Activated naive CD8-positive, alpha-beta T cell treated with anti-CD3 and anti-CD28 coated beads for 36 hours (primary cell): ENCODE measurements at regions not wholly inside any gene's neighbourhood (a gene's known extent, or its start where the extent isn't known, plus 50 kb on each side); places are given as distances from the start of the nearest gene placed in this dataset.
"Not testable (repeated sequence)": the region's sequence is repeated elsewhere in the genome, so short reads cannot be mapped to it uniquely, and the experiment has no call there.

ENCODE experiments used
- DNase-seq: peaks from one replicate; pipeline ENCODE4 v3.0.0; 2021
- H3K27ac Mint-ChIP-seq: one replicate; pipeline ENCODE4 v1.8.0; 2022; ENCODE audit warnings: mild to moderate bottlenecking, moderate library complexity, mixed read lengths
- H3K27me3 Mint-ChIP-seq: one replicate; pipeline ENCODE4 v1.8.0; 2022; ENCODE audit warnings: mild to moderate bottlenecking, mixed read lengths
- H3K36me3 Mint-ChIP-seq: one replicate; pipeline ENCODE4 v1.8.0; 2021; ENCODE audit warnings: mild to moderate bottlenecking, mixed read lengths
- H3K4me1 Mint-ChIP-seq: one replicate; pipeline ENCODE4 v1.8.0; 2021; ENCODE audit warnings: mixed read lengths
- H3K4me3 Mint-ChIP-seq: one replicate; pipeline ENCODE4 v1.8.0; 2022; ENCODE audit warnings: mild to moderate bottlenecking, moderate library complexity, mixed read lengths
- H3K9me3 Mint-ChIP-seq: one replicate; pipeline ENCODE4 v1.8.0; 2022; ENCODE audit warnings: mixed read lengths

DNA sequence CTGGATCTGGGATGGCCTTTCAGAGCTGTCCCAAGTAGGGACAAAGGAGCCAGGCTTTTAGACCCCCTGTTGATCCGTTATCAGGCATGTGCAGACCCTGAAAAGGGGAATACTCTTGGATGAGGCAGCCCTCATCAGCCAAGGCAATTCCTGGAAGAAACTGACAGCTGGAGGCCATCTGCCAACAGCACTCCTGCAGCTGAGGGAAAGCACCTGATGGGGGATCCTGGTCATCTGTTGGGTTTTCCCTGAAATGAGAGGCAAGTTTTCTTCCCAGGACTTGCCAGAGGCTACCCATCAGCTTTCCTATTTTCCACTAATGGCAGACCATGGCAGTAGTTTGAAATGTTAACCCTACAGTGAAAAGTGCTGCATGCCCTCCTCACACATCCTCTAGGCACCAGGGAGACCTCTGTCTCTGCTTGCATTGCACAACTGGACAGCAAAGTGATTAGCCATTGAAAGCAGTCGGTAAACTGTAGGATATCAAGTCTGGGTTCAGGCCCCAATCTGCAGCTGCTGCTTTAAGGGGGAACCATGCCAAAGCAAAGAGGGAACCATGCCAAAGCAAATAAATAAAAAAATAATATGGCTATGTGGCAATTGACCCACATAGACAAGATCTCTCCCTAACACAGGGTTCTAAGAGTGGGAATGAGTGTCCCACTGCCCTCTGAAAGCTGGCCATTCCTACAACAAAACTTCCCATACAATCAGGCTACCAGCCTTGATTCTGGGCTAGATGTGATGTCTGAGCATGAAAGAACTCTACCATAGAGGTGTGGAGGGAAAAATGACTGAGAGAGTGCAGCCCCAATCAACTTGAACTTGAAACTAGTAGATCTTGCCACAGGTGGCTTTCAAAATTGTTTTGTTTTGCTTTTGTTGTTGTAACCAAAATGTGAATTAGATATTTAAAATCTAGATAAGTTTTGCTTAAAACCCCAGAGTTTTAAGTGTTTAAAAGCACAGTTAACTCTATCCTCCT, 232.0 kb upstream of the STT3B start:
- no peak for DNase-seq
- Mint-ChIP-seq H3K9me3 (peaks cover 7% of the 10 kb centered on the region), H3K4me1 (peaks cover 2% of the 10 kb centered on the region), H3K36me3 (no peaks in the 10 kb centered on the region), H3K27ac (no peak overlapping the region), H3K27me3 (no peaks in the 10 kb centered on the region), H3K4me3 (no peak overlapping the region)

DNA sequence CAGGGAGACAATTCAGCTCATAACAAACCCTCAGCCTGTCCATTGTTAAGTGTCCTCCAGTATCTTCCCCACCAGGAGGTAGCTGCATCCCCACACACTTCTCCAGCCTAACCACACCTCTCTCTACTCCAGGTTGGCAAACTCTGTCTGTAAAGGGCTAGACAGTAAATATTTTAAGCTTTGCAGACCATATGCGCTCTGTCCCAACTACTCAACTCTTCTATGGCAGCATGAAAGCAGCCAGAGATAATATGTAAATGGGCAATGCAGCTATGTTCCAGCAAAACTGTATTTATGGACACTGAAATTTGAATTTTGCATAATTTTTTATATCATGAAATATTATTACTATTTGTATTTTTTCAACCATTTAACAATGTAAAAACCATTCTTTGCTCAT, 230.4 kb upstream of the STT3B start:
- Mint-ChIP-seq H3K4me3 (no peak overlapping the region), H3K36me3 (no peaks in the 10 kb centered on the region), H3K27me3 (no peaks in the 10 kb centered on the region), H3K9me3 (peaks cover 7% of the 10 kb centered on the region), H3K27ac (no peak overlapping the region), H3K4me1 (peaks cover 2% of the 10 kb centered on the region)
- DNase-seq, result no peak

DNA sequence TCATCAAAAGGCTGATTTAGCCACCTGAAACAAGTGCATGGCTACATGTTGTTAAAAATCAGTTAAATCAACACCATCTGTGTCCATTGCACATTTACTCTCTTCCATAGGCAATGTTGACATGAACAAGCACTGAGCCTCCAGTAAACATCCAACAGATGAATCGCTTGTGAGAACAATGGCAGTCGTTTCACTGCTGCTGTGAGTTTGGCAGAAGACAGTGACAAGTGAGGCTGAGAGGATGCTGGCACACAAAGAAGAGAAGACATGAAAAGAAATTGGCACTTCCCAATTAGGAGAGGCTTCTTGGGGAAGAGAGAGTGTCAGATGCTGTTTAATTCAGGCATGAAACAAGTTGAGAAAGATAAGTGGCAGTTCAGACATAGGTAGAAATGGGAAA, 227.4 kb upstream of the STT3B start:
- no peak overlapping the region for H3K27ac Mint-ChIP-seq
- no peak for DNase-seq
- H3K9me3 Mint-ChIP-seq, result peaks cover 2% of the 10 kb centered on the region
- no peaks in the 10 kb centered on the region for H3K36me3 Mint-ChIP-seq
- H3K4me3 Mint-ChIP-seq, result no peak overlapping the region
- peaks cover 5% of the 10 kb centered on the region for H3K4me1 Mint-ChIP-seq
- H3K27me3 Mint-ChIP-seq, result no peaks in the 10 kb centered on the region

DNA sequence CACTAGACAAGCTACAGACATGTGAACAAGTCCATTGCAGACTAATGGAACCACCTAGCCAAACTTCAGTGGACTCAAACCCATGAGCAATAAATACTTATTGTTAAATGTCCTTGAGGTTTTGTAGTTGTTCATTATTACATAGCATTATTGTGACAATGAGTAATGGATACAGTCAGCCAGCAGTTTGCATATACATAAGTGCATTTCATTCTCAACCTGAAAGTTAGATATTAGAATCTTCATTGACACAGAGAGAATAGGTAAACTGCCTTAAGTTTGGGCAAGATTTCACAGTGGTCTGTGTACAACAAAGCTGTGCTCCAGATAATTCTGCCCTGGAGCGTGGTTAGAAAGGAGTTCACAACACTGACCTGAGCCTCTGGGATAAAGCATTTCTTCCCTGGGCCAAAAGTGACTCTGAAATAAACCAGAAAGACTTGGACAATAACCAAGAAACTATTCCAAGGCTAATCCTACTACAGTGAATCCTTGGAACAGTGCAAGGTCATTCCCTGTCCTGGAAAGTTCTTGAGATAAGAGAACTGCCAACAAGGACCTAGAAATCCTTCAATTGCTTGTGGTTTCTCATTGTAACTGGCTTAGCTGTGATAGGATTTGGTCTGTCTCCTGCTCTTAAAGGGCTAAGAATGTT, 225.5 kb upstream of the STT3B start:
- Mint-ChIP-seq H3K4me3 (no peak overlapping the region), H3K27me3 (no peaks in the 10 kb centered on the region), H3K9me3 (peaks cover 2% of the 10 kb centered on the region), H3K36me3 (no peaks in the 10 kb centered on the region), H3K27ac (no peak overlapping the region), H3K4me1 (peaks cover 6% of the 10 kb centered on the region)
- DNase-seq, result no peak

DNA sequence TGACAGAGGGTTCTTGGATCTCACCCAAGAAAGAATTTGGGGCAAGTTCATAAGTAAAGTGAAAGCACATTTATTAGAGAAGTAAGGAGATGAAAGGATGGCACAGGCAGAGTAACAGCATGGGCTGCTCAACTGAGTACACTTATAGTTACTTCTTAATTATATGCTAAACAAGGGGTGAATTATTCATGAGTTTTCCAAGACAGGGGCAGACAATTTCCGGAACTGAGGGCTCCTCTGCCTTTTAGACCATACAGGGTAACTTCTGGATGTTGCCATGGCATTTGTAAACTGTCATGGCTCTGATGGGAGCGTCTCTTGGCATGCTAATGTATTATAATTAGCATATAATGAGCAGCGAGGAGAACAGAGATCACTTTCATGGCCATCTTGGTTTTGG, 221.2 kb upstream of the STT3B start:
- H3K4me3 Mint-ChIP-seq, result no peak overlapping the region
- H3K36me3 Mint-ChIP-seq, result peaks cover 9% of the 10 kb centered on the region
- no peak for DNase-seq
- H3K27ac Mint-ChIP-seq, result no peak overlapping the region
- peaks cover 18% of the 10 kb centered on the region for H3K9me3 Mint-ChIP-seq
- H3K4me1 Mint-ChIP-seq, result peaks cover 6% of the 10 kb centered on the region
- no peaks in the 10 kb centered on the region for H3K27me3 Mint-ChIP-seq

DNA sequence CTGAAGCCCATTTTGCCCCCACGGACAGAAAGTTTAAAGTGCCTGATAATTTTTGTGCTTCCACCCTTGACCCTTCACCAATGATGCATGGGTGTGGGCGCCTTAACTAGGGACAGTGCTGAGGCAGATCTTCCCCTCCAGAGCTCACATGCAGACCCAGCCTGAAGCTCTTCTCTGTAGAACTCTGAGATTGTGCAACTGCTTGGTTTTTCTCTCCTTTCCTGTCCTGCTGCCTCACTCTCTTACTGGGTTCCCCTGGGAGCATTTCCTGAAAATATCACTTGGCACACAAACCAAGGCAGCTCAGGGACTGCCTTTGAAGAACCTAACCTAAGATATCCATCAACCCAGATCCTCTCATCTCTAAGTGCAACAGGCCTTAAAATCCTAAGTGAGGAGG, 220.3 kb upstream of the STT3B start:
- no peak for DNase-seq
- H3K27me3 Mint-ChIP-seq, result no peaks in the 10 kb centered on the region
- peaks cover 10% of the 10 kb centered on the region for H3K36me3 Mint-ChIP-seq
- no peak overlapping the region for H3K27ac Mint-ChIP-seq
- peaks cover 6% of the 10 kb centered on the region for H3K4me1 Mint-ChIP-seq
- H3K9me3 Mint-ChIP-seq, result peaks cover 21% of the 10 kb centered on the region
- H3K4me3 Mint-ChIP-seq, result no peak overlapping the region

DNA sequence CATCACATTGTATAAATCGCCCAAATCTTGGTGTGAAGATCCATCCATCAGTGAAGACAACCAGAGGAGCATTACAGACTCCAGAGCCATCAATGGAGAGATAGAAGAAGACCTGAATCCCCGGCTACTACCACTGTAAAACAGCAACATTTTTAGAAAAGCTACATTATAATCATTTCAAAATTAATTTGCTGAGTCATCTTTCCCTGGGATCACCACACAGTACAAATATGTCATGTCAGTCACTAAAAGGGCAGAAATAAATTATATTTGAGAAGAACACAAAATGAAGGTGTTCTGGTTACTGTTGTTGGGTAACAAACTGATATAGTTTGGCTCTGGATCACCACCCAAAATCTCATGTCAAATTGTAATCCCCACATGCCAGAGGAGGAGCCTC, 218.5 kb upstream of the STT3B start:
- no peak overlapping the region for H3K27ac Mint-ChIP-seq
- no peaks in the 10 kb centered on the region for H3K27me3 Mint-ChIP-seq
- H3K9me3 Mint-ChIP-seq, result peaks cover 19% of the 10 kb centered on the region
- H3K4me1 Mint-ChIP-seq, result peaks cover 4% of the 10 kb centered on the region
- DNase-seq, result no peak
- H3K4me3 Mint-ChIP-seq, result no peak overlapping the region
- H3K36me3 Mint-ChIP-seq, result peaks cover 10% of the 10 kb centered on the region

DNA sequence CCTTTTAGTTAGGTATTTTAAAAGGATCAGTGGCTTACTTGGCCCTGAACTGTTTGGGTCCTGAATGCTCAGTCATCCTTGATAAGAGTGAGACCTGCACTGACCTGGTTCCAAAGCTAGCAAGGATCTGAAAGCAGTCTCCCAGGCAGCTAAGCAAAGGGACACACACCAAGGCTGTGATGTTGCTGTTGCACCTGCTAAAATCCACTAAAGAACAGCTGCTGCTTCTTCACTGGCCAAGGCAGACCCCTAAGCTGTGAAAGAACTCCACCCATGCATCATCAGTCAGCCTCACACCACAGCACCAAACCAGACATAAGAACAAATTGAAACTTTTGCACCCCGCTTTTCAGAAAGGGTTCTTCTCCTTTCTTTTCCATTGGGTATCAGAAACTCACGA, 213.4 kb upstream of the STT3B start:
- no peaks in the 10 kb centered on the region for H3K4me1 Mint-ChIP-seq
- no peak overlapping the region for H3K27ac Mint-ChIP-seq
- no peak overlapping the region for H3K4me3 Mint-ChIP-seq
- no peak for DNase-seq
- H3K36me3 Mint-ChIP-seq, result peaks cover 9% of the 10 kb centered on the region
- H3K9me3 Mint-ChIP-seq, result peaks cover 19% of the 10 kb centered on the region
- H3K27me3 Mint-ChIP-seq, result no peaks in the 10 kb centered on the region

DNA sequence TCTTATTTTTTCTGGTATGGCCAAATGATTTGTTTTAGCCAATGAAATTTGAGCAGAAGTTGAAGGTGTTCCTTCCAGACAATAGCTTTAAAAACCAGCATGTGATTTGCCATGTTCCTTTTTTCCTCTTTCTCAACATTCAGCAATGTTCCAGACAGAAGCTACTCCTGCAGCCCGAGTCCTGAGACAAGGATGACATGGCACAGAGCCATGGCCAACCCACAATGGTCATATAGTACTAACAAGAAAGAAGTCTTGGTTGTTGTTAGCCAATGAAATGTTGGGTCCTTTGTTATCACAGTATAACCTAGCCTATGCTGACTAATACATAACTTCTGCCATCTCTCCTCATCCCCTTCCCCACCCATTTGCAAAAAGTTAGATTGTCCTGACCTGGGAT, 211.1 kb upstream of the STT3B start:
- no peaks in the 10 kb centered on the region for H3K4me1 Mint-ChIP-seq
- H3K27ac Mint-ChIP-seq, result no peak overlapping the region
- peaks cover 2% of the 10 kb centered on the region for H3K36me3 Mint-ChIP-seq
- H3K27me3 Mint-ChIP-seq, result no peaks in the 10 kb centered on the region
- H3K4me3 Mint-ChIP-seq, result no peak overlapping the region
- peaks cover 6% of the 10 kb centered on the region for H3K9me3 Mint-ChIP-seq
- no peak for DNase-seq

DNA sequence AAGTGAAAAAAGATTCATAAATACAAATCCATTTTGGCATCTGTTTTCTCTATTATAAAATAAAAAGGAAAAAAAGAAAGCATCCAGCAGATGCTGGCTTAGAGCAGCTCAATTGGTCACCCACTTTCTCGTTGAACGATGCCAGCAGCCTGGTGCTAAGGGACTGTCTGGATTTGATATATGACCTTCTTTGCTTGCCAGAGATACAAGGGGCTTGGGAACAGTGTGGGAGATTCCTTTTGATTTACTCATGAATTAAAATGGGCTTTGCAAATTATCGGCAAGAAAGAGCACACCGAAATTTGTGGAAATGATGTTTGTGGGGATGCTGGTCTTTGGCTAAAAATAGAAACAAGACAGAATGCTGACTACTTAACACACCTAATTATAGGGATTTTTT, 210.3 kb upstream of the STT3B start:
- H3K9me3 Mint-ChIP-seq, result peaks cover 2% of the 10 kb centered on the region
- no peak overlapping the region for H3K4me3 Mint-ChIP-seq
- no peak overlapping the region for H3K27ac Mint-ChIP-seq
- DNase-seq, result no peak
- peaks cover 1% of the 10 kb centered on the region for H3K36me3 Mint-ChIP-seq
- H3K27me3 Mint-ChIP-seq, result no peaks in the 10 kb centered on the region
- H3K4me1 Mint-ChIP-seq, result no peaks in the 10 kb centered on the region

DNA sequence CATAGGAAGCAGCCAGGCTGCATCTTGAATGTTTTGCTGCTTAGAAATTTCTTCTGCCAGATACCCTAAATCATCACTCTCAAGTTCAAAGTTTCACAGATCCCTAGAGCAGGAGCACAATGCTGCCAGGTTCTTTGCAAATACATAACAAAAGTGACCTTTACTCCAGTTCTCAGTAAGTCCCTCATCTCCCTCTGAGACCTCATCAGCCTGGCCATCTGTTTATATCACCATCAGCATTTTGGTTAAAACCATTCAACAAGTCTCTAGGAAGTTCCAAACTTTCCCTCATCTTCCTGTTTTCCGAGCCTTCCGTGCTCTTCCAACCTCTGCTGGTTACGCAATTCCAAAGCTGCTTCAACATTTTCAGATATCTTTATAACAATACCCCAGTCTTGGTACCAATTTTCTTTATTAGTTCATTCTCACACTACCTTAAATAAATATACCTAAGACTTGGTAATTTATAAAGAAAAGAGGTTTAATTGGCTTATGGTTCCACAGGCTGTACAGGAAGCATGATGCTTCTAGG, 204.8 kb upstream of the STT3B start:
- H3K36me3 Mint-ChIP-seq, H3K9me3 Mint-ChIP-seq, DNase-seq, H3K4me3 Mint-ChIP-seq, H3K27ac Mint-ChIP-seq, H3K27me3 Mint-ChIP-seq, H3K4me1 Mint-ChIP-seq: not testable (repeated sequence)

DNA sequence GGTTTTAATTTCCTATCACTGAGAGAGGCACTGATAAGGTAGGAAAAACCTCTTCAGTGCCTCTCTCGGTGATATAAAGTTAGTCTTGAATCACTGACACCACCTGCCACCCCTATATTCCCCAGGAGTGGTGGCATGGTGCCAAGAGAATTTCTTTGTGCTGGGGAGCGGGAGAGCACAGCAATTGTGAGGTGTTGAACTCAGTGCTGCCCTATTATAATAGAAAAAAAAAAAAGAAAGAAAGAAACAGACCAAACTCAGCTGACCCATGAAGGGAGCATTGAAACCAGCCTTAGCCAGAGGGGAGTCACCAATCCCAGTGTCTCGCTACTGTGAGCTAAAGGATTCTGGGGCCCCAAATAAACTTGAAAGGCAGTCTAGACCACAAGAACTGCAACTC, 201.4 kb upstream of the STT3B start:
- H3K36me3 Mint-ChIP-seq, result peaks cover 3% of the 10 kb centered on the region
- H3K27me3 Mint-ChIP-seq, result no peaks in the 10 kb centered on the region
- no peak for DNase-seq
- H3K4me1 Mint-ChIP-seq, result no peaks in the 10 kb centered on the region
- no peak overlapping the region for H3K4me3 Mint-ChIP-seq
- H3K9me3 Mint-ChIP-seq, result peaks cover 11% of the 10 kb centered on the region
- no peak overlapping the region for H3K27ac Mint-ChIP-seq

DNA sequence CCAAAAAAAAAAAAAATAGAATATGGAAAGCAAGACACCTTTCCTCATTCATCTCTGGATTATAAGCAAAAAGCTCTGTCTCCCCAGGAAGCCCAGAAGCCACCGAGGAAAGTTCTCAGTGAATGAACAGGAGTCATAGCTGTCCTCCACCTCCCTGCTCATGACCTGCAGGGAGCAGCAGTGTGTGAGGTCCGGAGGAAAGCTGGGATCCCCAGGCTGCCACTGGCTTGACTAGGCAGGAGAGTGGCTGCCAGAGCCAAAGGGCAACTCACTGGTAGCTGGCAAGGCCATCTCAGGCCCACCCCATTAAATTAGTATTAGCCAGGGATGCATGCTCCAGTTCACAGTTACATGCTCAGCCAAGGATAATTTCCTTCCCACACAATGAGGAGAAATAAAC, 191.6 kb upstream of the STT3B start:
- Mint-ChIP-seq H3K27ac (no peak overlapping the region), H3K4me1 (no peaks in the 10 kb centered on the region), H3K9me3 (peaks cover 2% of the 10 kb centered on the region), H3K4me3 (no peak overlapping the region), H3K36me3 (no peaks in the 10 kb centered on the region), H3K27me3 (no peaks in the 10 kb centered on the region)
- no peak for DNase-seq

DNA sequence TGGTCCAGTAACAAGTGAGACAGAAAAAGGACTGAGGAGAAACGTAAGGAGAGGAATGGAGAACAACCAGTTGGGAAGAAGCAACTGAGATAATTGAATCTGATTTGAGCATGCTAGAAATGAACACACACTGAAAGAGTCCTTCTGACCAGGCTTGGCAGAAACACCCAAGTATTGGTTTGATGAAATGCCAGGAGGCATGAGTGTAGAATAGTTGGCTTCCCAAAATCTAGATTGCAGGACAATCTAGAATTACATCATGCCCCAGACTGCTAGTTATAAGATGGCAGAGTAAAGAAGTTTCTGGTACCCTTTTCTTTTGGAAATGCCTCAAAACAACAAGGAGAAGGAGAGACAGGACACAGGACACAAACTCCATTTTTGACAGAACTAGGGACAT, 189.7 kb upstream of the STT3B start:
- Mint-ChIP-seq H3K9me3 (peaks cover 2% of the 10 kb centered on the region), H3K4me1 (no peaks in the 10 kb centered on the region), H3K36me3 (no peaks in the 10 kb centered on the region), H3K4me3 (no peak overlapping the region), H3K27ac (no peak overlapping the region), H3K27me3 (no peaks in the 10 kb centered on the region)
- DNase-seq, result no peak

DNA sequence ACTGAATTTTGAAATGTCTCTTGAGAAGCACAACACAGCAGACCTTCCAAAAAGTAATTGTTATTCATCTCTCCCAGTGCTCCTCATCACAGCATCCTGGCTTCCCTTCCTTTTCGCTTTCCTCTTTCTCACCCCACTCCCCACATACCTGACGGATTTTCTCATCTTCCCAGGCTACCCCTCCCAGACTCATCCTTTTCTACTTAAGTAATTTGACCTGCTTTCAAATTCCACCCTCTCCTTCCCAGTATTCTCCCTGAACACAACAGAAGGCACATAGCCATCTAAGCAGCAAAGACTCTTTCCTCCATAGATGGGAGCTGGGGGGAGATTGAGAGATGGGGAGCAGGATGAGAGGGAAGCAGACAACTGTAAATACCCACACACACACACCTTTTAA, 187.1 kb upstream of the STT3B start:
- H3K4me3 Mint-ChIP-seq, result no peak overlapping the region
- H3K4me1 Mint-ChIP-seq, result no peaks in the 10 kb centered on the region

More for the DNA sequence above, 187.1 kb upstream of the STT3B start:
- Mint-ChIP-seq H3K27me3 (no peaks in the 10 kb centered on the region), H3K36me3 (no peaks in the 10 kb centered on the region), H3K27ac (no peak overlapping the region), H3K9me3 (peaks cover 2% of the 10 kb centered on the region)
- DNase-seq, result no peak
